ENCODE measurements at regions not wholly inside any gene's neighbourhood (a gene's known extent, or its start where the extent isn't known, plus 50 kb on each side); places are given as distances from the start of the nearest gene placed in this dataset.
A peak's percentile ranks its signal among the peaks of the same experiment; 100 is the strongest.

- in situ Hi-C loops (cut with MboI; ENCODE audit: low pct_unique_long_range_greater_than_20kb, low sequenced_read_pairs, unreplicated experiment) = no loop called here
- DNase-seq (ENCODE audit: low spot score) = no peak
- no peak for TF ChIP-seq CTCF (IDR thresholded peaks at IDR 0.05; ENCODE audit: extremely low read depth, insufficient read depth, missing control alignments)
Measured at GRCh38 chr11:18878211-18878610, 61.0 kb downstream of the MRGPRX1 start.

- DNase-seq (ENCODE audit: low spot score) = no peak
- TF ChIP-seq CTCF (IDR thresholded peaks at IDR 0.05; ENCODE audit: extremely low read depth, insufficient read depth, missing control alignments) = no peak
- in situ Hi-C loops (cut with MboI; ENCODE audit: low pct_unique_long_range_greater_than_20kb, low sequenced_read_pairs, unreplicated experiment) = no loop called here
Measured at GRCh38 chr11:18865951-18866350, 73.3 kb downstream of the MRGPRX1 start.

DNA sequence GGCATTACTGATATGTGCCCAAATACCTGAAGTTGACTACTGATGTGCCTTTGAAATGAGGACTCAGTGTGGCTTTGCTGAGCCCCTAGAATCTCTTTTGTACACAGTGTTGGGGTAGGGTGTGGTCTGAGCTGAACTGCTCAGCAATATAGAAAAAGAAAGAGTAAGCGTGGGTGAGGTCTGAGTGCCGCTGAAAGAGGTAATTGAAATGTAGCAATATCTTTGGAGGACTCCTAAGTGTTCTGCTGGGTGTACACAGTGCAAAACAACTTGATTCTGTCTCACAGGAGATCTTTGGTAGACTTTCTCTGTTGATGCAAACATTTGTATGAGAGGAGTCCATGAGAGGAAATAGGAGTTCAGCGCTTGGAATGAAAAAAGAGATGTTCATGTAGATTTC is 73.7 kb upstream of the PTPN5 start:
- in situ Hi-C loops (cut with MboI; ENCODE audit: low pct_unique_long_range_greater_than_20kb, low sequenced_read_pairs, unreplicated experiment) = no loop called here
- no peak for TF ChIP-seq CTCF (IDR thresholded peaks at IDR 0.05; ENCODE audit: extremely low read depth, insufficient read depth, missing control alignments)
- DNase-seq (ENCODE audit: low spot score) = no peak

DNA sequence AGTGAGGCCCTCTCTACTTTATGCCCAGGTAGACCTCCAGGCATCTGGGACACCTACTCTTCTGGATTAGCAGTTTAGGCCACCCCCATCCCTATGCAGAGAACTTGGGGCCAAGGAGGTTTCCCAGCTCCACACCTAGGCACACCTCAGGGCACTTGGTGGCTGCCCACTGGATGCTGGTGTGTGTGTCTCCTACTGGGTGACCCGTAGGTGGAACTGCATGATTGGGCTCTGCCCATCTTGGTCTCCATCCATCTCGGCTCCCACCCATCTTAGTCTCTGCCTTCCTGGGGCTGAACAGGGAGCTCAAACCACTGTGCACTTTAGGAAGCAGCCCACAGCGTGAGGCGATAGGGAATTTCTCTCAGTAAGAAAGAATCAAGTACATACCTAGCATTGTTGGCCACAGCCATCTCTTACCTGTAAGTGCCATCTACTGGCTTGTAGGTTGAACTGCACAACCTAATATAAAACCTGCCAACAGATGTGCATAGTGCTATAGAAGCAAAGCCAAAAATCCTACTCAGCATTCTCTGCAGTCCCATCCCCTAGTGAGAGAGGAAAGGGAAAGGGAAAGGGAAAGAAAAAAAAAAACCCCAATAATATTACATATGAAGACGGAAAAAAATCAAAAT is 61.6 kb upstream of the PTPN5 start:
- DNase-seq (ENCODE audit: low spot score) = peak; percentile 10
- in situ Hi-C loops (cut with MboI; ENCODE audit: low pct_unique_long_range_greater_than_20kb, low sequenced_read_pairs, unreplicated experiment) = no loop called here

GRCh38 chr11:18849406-18849805 is 57.8 kb upstream of the PTPN5 start:
- in situ Hi-C loops (cut with MboI; ENCODE audit: low pct_unique_long_range_greater_than_20kb, low sequenced_read_pairs, unreplicated experiment) = no loop called here
- no peak for DNase-seq (ENCODE audit: low spot score)
- no peak for TF ChIP-seq CTCF (IDR thresholded peaks at IDR 0.05; ENCODE audit: extremely low read depth, insufficient read depth, missing control alignments)

More for the DNA sequence above, 61.6 kb upstream of the PTPN5 start:
- peak; percentile 71 for TF ChIP-seq CTCF (IDR thresholded peaks at IDR 0.05; ENCODE audit: extremely low read depth, insufficient read depth, missing control alignments)

- peak; percentile 24 for DNase-seq (ENCODE audit: low spot score)
- in situ Hi-C loops (cut with MboI; ENCODE audit: low pct_unique_long_range_greater_than_20kb, low sequenced_read_pairs, unreplicated experiment) = no loop called here
Measured at GRCh38 chr11:18844753-18845367, 53.3 kb upstream of the PTPN5 start.

More at GRCh38 chr11:18844753-18845367, 53.3 kb upstream of the PTPN5 start:
- peak; percentile 82 for TF ChIP-seq CTCF (IDR thresholded peaks at IDR 0.05; ENCODE audit: extremely low read depth, insufficient read depth, missing control alignments)

Measured in GM13977 (cell line).